GM18907 (cell line): ENCODE measurements at regions not wholly inside any gene's neighbourhood (a gene's known extent, or its start where the extent isn't known, plus 50 kb on each side); places are given as distances from the start of the nearest gene placed in this dataset.

ENCODE experiments used
- ATAC-seq: cut with Tn5 transposase; IDR thresholded peaks from one replicate; pipeline ENCODE4 v1.9.1; 2021; ENCODE audit warnings: mild to moderate bottlenecking, moderate library complexity; ENCODE audit not compliant: unreplicated experiment

DNA sequence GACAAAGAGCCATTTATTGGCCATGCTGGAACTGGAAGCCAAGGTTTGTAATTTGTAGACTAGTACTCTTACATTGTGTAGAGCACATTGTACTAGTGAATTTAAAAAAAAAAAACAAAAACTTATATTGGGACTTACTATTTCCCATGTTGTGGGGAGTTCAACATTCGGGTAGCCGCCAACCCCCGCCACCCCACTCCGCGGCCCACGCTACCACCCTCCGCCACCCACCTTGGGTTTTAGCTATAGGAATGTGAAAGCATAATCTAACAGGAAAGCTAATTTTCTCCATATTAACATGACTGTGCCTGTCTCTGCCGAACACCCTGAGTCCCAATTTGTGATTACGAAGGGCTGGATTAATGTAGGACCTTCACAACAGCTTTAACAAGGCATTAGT lies 275.8 kb downstream of the FIGN start:
- no peak for ATAC-seq

- no peak for ATAC-seq
Observed at GRCh38 chr2:163456953-163457743, 278.7 kb downstream of the FIGN start.

- ATAC-seq = peak; percentile 97
Observed at GRCh38 chr2:163455815-163456214, 280.0 kb downstream of the FIGN start.

- no peak for ATAC-seq
Observed at GRCh38 chr2:163453920-163454319, 281.9 kb downstream of the FIGN start.

DNA sequence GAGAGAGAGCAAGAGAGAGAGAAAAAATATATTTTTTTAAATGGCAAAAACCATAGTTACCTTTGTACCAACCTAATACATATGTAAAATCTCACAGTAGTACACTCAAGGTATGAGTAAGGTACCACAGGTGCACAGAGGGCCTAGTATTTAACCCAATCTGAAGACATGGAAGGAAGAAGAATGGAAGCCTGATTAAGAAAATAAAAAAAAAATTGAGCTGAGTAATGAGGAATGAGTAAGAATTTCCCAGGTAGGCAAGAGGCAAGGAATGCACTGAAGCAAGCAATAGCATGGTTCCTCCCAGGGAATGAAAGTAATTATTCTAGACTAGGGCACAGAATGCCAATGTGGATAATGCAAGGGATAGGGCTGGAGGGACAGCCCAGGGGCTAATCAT lies 294.2 kb downstream of the FIGN start:
- ATAC-seq = no peak

DNA sequence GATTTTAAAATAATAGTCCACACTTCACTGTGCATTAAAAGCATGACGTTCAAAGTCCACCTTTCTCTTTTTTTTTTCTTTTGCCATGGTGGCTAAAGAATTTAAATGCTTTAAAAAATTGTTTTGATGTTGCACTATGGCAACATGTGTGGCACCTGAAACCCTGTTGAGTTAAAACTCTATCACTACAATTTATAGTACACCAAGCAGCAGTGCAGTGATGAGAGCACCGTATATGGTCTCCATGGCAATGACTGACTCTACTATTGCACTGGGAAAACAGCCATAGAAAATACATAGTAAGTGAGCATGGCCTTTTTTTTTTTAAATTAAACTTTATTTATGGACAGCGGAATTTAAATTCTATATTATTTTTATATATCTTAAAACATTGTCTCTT lies 298.8 kb downstream of the FIGN start:
- no peak for ATAC-seq

DNA sequence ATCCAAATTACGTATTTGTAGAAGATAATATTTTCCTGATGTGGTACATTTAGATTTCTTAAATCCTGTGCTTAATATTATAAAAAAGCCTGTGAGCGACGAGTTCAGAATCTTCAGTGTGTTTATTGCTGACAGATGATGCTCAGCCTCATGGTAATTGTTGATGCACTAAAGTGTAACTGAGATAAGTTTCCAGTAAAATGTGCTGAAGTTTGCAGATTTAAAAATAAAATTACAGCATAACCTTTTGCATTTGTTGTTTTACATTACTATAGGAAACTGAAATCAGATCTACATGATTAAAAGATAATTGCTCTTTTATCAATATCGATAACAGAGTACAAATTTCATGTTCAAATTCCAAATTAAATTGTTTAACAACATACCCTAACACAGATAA lies 307.6 kb downstream of the FIGN start:
- no peak for ATAC-seq

DNA sequence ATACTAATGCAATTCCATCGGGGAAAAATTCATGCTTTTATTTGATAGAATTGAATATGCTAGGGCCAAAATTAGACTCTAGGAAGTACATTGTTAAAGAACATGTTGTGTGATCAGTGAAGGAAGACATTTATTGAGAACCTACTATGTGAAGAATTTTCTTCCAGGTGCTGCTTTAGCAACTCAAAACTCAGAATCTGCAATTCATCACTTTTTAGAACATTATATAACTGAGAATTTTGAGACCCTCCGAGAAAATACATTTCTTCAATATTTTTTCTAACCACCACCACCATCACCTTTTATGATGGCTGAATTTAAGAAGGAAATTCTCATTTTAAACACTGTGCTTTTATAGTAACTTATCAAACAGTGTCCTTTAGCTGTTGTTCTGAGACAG lies 315.2 kb downstream of the FIGN start:
- ATAC-seq = no peak

GRCh38 chr2:163419000-163419830 lies 316.6 kb downstream of the FIGN start:
- no peak for ATAC-seq

- ATAC-seq = peak; percentile 97
Observed at GRCh38 chr2:163417596-163418337, 318.0 kb downstream of the FIGN start.

DNA sequence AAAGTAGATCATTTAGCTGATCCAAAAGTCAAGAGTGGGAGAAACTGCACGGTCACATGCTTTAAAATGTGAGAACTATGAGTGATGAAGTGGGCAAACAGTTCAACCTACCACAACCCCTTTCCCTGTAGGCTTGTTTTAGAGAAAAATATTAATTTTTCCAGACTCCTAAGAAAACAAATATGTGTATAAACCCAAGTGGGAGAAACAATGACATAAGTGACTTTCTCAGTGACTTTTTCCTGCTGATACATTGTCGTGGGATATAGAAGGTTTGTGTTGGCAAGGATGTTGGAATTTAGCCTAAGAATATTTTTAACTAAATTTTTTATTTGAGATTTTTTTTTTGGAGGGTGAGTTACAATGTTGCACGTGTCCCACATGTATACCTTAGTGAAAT lies 321.7 kb downstream of the FIGN start:
- no peak for ATAC-seq

DNA sequence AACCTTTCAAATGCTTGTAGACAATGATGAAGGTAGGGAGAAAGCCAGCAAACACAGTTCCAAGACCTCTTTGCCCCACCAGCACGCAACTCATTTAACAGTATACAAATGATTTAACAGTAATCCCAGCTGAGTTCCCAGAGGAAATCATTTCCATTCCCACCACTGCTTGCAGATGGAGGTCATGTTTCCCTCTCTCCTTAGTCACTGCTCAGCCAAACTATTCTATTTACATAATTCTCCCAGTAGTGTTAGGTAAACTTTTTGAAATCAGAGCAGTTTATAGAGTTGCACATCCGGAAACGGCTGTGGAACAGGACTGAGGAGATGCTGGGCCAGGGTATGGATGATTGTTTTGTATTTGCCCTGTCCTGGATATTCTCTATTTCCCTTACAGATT lies 328.5 kb downstream of the FIGN start:
- ATAC-seq = no peak

- ATAC-seq = no peak
Observed at GRCh38 chr2:163405298-163405697, 330.5 kb downstream of the FIGN start.

GRCh38 chr2:163401481-163401880 lies 334.3 kb downstream of the FIGN start:
- ATAC-seq = no peak

DNA sequence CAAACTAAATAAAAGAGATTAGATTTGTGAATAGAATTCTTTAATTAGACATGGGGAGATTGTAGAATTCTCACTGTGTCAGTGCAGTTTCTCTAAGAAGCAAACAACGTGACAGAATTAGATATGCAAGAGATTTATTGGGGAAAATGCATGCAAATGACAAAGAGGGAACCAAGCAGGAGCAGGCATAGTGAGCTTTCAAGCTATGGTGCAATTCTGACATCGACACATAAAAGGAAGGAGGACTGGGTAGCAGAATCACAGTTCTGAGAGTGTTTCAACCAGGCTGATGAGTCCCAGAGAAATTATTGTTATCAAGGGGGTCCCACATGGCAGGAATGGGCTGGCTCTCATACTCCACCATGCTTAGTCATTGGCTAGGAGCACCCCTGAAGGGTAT lies 338.4 kb downstream of the FIGN start:
- no peak for ATAC-seq

GRCh38 chr2:163395602-163396001 lies 340.2 kb downstream of the FIGN start:
- ATAC-seq = no peak

DNA sequence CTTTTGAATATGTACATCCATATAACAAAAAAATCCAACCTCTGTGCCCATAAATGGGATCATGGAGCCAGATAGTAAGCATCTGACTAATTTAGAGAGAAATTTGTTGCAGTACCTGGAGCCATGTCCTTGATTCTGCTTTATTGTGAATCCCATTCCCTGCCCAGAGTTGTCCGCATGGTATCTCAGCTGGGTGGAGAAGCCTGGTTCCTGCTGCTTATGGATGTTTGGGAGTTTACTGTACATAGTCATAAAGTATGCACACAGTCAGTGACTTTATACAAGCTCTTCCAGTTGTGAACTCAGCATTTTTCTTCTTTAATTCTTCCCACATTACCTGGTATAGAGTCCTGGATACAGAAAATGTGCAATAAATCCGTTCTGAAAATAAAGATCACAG lies 346.0 kb downstream of the FIGN start:
- no peak for ATAC-seq

- no peak for ATAC-seq
Observed at GRCh38 chr2:163375472-163375871, 360.3 kb downstream of the FIGN start.

DNA sequence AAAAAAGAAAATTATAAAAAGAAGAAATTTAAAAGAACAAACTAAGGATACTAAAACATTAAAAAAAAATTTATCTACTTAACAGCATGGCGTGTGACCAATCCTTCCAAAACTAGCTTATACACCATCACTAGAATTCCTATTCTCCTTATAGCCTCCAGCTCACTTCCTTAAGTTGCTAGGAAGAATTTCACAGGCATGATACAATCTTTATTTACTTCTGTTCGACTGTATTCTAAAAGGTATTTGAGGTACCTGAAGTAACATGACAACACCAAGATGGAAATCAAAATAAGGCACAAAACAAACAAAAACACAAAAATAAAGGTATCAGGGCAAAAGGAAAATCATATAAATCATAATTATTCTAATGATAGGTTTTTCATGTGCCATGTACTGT lies 360.7 kb downstream of the FIGN start:
- ATAC-seq = no peak

- ATAC-seq = no peak
Observed at GRCh38 chr2:163374282-163374681, 361.5 kb downstream of the FIGN start.

- no peak for ATAC-seq
Observed at GRCh38 chr2:163373496-163373895, 362.3 kb downstream of the FIGN start.
